ENCODE measurements at regions not wholly inside any gene's neighbourhood (a gene's known extent, or its start where the extent isn't known, plus 50 kb on each side); places are given as distances from the start of the nearest gene placed in this dataset.

DNA sequence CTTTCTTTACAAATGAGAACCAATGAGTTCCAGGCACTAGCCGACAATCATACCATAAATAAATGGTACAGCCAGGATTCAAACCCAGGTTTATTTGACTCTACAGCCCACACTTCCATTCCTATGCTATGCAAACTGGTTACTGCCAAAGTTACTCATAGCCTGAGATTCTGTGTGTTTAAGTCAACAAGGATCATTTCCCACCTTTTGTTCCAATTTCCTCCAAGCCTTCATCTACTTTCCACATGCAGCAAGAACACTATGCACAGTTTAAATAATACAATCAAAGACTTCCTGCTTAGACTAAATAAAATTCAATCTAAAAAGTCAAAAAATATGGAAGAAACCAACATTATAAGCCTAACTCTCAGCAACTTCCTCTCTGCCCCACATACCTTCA lies 59.2 kb upstream of the KLF12 start:
- TF ChIP-seq, protein P1, sequence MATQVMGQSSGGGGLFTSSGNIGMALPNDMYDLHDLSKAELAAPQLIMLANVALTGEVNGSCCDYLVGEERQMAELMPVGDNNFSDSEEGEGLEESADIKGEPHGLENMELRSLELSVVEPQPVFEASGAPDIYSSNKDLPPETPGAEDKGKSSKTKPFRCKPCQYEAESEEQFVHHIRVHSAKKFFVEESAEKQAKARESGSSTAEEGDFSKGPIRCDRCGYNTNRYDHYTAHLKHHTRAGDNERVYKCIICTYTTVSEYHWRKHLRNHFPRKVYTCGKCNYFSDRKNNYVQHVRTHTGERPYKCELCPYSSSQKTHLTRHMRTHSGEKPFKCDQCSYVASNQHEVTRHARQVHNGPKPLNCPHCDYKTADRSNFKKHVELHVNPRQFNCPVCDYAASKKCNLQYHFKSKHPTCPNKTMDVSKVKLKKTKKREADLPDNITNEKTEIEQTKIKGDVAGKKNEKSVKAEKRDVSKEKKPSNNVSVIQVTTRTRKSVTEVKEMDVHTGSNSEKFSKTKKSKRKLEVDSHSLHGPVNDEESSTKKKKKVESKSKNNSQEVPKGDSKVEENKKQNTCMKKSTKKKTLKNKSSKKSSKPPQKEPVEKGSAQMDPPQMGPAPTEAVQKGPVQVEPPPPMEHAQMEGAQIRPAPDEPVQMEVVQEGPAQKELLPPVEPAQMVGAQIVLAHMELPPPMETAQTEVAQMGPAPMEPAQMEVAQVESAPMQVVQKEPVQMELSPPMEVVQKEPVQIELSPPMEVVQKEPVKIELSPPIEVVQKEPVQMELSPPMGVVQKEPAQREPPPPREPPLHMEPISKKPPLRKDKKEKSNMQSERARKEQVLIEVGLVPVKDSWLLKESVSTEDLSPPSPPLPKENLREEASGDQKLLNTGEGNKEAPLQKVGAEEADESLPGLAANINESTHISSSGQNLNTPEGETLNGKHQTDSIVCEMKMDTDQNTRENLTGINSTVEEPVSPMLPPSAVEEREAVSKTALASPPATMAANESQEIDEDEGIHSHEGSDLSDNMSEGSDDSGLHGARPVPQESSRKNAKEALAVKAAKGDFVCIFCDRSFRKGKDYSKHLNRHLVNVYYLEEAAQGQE (IDR thresholded peaks at IDR 0.05; ENCODE audit: low read depth): no peak
- TF ChIP-seq EP300 (IDR thresholded peaks at IDR 0.05; ENCODE audit: borderline replicate concordance): no peak
- no peak for TF ChIP-seq TAF1 (IDR thresholded peaks at IDR 0.05; ENCODE audit: low read depth)
- TF ChIP-seq FOXM1 (IDR thresholded peaks at IDR 0.05; ENCODE audit: borderline replicate concordance, low read depth): no peak
- no peak for TF ChIP-seq NFIC (IDR thresholded peaks at IDR 0.05)
- TF ChIP-seq, protein P2, sequence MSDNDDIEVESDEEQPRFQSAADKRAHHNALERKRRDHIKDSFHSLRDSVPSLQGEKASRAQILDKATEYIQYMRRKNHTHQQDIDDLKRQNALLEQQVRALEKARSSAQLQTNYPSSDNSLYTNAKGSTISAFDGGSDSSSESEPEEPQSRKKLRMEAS (IDR thresholded peaks at IDR 0.05): no peak

DNA sequence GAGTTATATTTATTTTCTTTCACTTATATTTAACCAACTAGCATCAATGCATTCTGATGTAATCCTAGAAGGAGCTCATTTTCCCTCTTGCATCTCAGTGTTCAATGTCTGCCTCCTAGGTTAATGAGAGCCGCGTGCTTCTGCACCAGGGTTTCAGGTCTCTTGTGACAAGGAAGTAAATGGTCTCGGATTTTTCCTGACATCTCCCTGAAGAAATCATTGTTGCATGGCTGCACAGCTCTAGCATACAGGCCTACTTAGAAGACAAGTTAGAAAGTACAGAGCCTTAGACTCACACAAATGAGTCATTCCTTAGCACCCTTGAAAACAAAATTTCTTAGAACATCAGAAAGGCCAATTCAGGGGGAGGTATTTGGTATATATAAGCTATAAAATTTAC lies 57.2 kb upstream of the KLF12 start:
- no peak for TF ChIP-seq TAF1 (IDR thresholded peaks at IDR 0.05; ENCODE audit: low read depth)
- no peak for TF ChIP-seq EGR1 (IDR thresholded peaks at IDR 0.05)
- TF ChIP-seq CREB1 (IDR thresholded peaks at IDR 0.05; ENCODE audit: low read depth): no peak
- no peak for TF ChIP-seq EP300 (IDR thresholded peaks at IDR 0.05; ENCODE audit: borderline replicate concordance)
- no peak for TF ChIP-seq RAD21 (IDR thresholded peaks at IDR 0.05; ENCODE audit: low read depth)
- TF ChIP-seq, protein P2 (IDR thresholded peaks at IDR 0.05): no peak
- TF ChIP-seq, protein P3, sequence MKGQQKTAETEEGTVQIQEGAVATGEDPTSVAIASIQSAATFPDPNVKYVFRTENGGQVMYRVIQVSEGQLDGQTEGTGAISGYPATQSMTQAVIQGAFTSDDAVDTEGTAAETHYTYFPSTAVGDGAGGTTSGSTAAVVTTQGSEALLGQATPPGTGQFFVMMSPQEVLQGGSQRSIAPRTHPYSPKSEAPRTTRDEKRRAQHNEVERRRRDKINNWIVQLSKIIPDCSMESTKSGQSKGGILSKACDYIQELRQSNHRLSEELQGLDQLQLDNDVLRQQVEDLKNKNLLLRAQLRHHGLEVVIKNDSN (IDR thresholded peaks at IDR 0.05): no peak
- no peak for TF ChIP-seq NFIC (IDR thresholded peaks at IDR 0.05)
- TF ChIP-seq, protein P1 (IDR thresholded peaks at IDR 0.05; ENCODE audit: low read depth): no peak
- TF ChIP-seq TCF12 (IDR thresholded peaks at IDR 0.05; ENCODE audit: low read depth): no peak
- TF ChIP-seq FOXM1 (IDR thresholded peaks at IDR 0.05; ENCODE audit: borderline replicate concordance, low read depth): no peak

DNA sequence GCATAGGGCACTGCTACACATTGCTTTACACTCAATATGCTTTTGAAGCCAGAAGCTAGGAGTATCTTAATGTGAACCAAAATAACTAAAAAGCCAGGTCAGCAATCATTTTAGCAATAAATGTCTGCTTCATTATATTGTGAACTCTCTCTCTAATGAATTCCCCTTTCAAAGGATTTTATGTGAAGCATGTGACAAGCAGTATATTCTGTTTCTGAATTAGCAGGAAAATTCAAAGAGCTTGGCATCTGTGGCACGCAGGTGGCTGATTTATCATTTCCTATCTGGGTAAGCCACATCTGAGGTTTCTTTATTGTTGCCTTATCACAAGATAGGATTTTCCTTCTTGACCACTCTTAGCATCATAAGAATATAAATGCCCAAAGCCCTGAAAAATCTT lies 56.8 kb upstream of the KLF12 start:
- TF ChIP-seq YY1 (IDR thresholded peaks at IDR 0.05; ENCODE audit: low read depth) (no peak), TCF12 (IDR thresholded peaks at IDR 0.05; ENCODE audit: low read depth) (no peak), EGR1 (IDR thresholded peaks at IDR 0.05) (no peak), FOXM1 (IDR thresholded peaks at IDR 0.05; ENCODE audit: borderline replicate concordance, low read depth) (no peak)
- TF ChIP-seq, protein P3 (IDR thresholded peaks at IDR 0.05): no peak

DNA sequence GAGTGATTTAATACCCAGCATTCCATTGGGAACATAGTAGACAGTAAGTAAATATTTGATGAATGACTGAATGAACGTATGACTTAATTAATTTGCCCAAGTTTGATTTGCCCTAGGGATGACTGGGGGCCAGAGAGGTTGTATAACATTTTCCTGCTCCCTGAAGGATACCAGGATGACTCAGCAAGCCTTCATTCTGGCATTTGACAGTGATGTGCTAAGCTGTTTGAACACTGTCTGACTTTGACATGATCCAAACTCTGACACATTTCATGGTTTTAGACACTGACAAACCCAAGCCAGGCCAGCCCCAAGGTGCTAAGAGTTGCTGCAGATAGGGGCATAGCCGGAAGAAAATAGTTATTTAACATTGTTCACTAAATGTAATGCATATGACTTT lies 53.4 kb upstream of the KLF12 start:
- TF ChIP-seq, protein P3 (IDR thresholded peaks at IDR 0.05): no peak
- TF ChIP-seq TCF12 (IDR thresholded peaks at IDR 0.05; ENCODE audit: low read depth): no peak
- TF ChIP-seq CREB1 (IDR thresholded peaks at IDR 0.05; ENCODE audit: low read depth): no peak
- no peak for TF ChIP-seq CEBPB (IDR thresholded peaks at IDR 0.05)
- no peak for TF ChIP-seq NFIC (IDR thresholded peaks at IDR 0.05)
- no peak for TF ChIP-seq FOXM1 (IDR thresholded peaks at IDR 0.05; ENCODE audit: borderline replicate concordance, low read depth)
- TF ChIP-seq TEAD4 (IDR thresholded peaks at IDR 0.05): no peak
- TF ChIP-seq ZBTB7A (IDR thresholded peaks at IDR 0.05; ENCODE audit: low read depth): no peak
- TF ChIP-seq EP300 (IDR thresholded peaks at IDR 0.05; ENCODE audit: borderline replicate concordance): no peak
- TF ChIP-seq TAF1 (IDR thresholded peaks at IDR 0.05; ENCODE audit: low read depth): no peak
- TF ChIP-seq, protein P2 (IDR thresholded peaks at IDR 0.05): no peak
- TF ChIP-seq, protein P1 (IDR thresholded peaks at IDR 0.05; ENCODE audit: low read depth): no peak
- TF ChIP-seq YY1 (IDR thresholded peaks at IDR 0.05; ENCODE audit: low read depth): no peak
- no peak for TF ChIP-seq RAD21 (IDR thresholded peaks at IDR 0.05; ENCODE audit: low read depth)
- no peak for TF ChIP-seq EGR1 (IDR thresholded peaks at IDR 0.05)

Measured in Ishikawa (cell line).